ENCODE measurements at regions not wholly inside any gene's neighbourhood (a gene's known extent, or its start where the extent isn't known, plus 50 kb on each side); places are given as distances from the start of the nearest gene placed in this dataset.

DNA sequence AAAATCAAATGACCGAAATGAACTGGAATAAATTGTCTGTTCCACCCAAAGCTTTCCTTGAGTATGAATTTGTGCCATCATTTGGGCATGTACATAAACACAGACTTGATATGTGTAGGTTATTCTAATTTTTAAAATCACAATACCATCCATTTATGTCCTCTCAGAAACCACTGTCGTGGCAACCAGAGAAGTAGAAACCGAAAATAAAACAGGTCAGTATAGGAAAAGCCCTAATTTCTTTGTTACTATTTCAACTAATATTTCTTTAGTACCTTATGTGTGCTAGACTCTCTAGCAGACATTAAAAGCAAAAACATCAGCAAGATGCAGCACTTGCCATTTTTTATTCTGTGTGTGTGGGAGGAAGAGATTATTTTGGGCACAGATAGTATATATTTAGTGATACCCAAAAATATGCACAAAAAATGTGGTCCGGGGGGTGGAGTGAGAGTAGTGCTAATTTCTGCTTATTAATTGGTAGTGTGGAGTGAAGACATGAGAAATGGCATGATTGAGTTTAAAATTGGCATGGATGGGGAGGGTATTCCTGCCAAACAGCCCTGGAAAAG lies 130.8 kb upstream of the CNTN1 start:
- DNase-seq (ENCODE audit: low read depth), result no peak
- no peak for FAIRE-seq

DNA sequence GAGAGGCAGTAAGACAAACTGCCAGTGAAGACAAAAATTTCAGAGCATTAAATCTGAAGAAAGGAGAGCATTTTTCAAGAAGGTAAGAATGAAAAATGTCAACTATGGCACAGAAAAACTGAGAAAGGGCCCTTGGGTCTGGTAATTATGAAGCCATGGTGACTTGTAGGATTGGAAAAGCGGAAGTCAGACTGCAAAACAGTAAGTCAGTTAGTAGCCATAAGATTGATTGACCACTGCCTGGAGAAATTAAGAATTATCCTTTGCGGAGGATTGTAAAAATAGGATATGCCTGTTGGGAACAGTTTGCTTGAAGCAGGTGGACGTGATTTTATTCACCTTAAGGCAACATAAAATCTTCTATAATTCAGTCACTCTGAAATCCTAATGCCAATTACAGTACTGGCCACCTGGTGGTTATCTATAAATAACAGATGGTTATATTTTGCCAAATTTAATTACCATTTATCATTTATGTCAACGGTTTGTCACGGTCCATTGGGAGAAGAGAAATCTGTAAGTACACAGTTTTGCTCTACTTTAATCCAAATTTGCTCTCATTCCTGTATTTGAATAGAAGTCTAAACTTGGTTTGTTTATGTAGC lies 127.1 kb upstream of the CNTN1 start:
- no peaks in the 10 kb centered on the region for H3K36me3 Mint-ChIP-seq (ENCODE audit: low read depth, unreplicated experiment)
- no peak overlapping the region for H3K27ac ChIP-seq (ENCODE audit: low read depth, low read length)
- FAIRE-seq, result no peak

More for the DNA sequence above, 130.8 kb upstream of the CNTN1 start:
- no peak overlapping the region for H3K4me3 ChIP-seq (ENCODE audit: insufficient read depth, low read depth, low read length)
- no peaks in the 10 kb centered on the region for H3K4me1 ChIP-seq (ENCODE audit: insufficient read depth, low read length)
- no peaks in the 10 kb centered on the region for H3K27me3 ChIP-seq (ENCODE audit: insufficient read depth, low read length)
- no peak overlapping the region for H3K4me2 ChIP-seq (ENCODE audit: low read length)
- Mint-ChIP-seq H3K4me1 (ENCODE audit: low read depth, unreplicated experiment) (peaks cover 2% of the 10 kb centered on the region), H3K4me3 (ENCODE audit: unreplicated experiment) (no peak overlapping the region), H3K27ac (ENCODE audit: unreplicated experiment) (no peak overlapping the region), H3K9me3 (ENCODE audit: unreplicated experiment) (no peaks in the 10 kb centered on the region), H3K36me3 (ENCODE audit: low read depth, unreplicated experiment) (no peaks in the 10 kb centered on the region), H3K27me3 (ENCODE audit: low read depth, unreplicated experiment) (no peaks in the 10 kb centered on the region)
- H3K27ac ChIP-seq (ENCODE audit: low read depth, low read length), result no peak overlapping the region
- H3K9ac ChIP-seq (ENCODE audit: low read length), result no peak overlapping the region
- H4K20me1 ChIP-seq (ENCODE audit: insufficient read depth, low read length), result no peaks in the 10 kb centered on the region
- TF ChIP-seq EZH2 (IDR thresholded peaks at IDR 0.05; ENCODE audit: insufficient read depth, low read length), result no peak
- TF ChIP-seq, protein P1, sequence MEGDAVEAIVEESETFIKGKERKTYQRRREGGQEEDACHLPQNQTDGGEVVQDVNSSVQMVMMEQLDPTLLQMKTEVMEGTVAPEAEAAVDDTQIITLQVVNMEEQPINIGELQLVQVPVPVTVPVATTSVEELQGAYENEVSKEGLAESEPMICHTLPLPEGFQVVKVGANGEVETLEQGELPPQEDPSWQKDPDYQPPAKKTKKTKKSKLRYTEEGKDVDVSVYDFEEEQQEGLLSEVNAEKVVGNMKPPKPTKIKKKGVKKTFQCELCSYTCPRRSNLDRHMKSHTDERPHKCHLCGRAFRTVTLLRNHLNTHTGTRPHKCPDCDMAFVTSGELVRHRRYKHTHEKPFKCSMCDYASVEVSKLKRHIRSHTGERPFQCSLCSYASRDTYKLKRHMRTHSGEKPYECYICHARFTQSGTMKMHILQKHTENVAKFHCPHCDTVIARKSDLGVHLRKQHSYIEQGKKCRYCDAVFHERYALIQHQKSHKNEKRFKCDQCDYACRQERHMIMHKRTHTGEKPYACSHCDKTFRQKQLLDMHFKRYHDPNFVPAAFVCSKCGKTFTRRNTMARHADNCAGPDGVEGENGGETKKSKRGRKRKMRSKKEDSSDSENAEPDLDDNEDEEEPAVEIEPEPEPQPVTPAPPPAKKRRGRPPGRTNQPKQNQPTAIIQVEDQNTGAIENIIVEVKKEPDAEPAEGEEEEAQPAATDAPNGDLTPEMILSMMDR (IDR thresholded peaks at IDR 0.05; ENCODE audit: insufficient read depth, low read depth, low read length), result no peak
- no peaks in the 10 kb centered on the region for H3K79me2 ChIP-seq (ENCODE audit: insufficient read depth, low read length)
- H3K36me3 ChIP-seq (ENCODE audit: insufficient read depth, low read length), result no peaks in the 10 kb centered on the region
- H3K9me3 ChIP-seq (ENCODE audit: insufficient read depth, low read depth, low read length), result peaks cover 2% of the 10 kb centered on the region
- no peak overlapping the region for H2AFZ ChIP-seq (ENCODE audit: low read depth, low read length)

More for the DNA sequence above, 127.1 kb upstream of the CNTN1 start:
- no peak overlapping the region for H3K4me3 ChIP-seq (ENCODE audit: insufficient read depth, low read depth, low read length)
- no peaks in the 10 kb centered on the region for H3K9me3 ChIP-seq (ENCODE audit: insufficient read depth, low read depth, low read length)
- no peaks in the 10 kb centered on the region for H3K36me3 ChIP-seq (ENCODE audit: insufficient read depth, low read length)
- Mint-ChIP-seq H3K4me1 (ENCODE audit: low read depth, unreplicated experiment) (peaks cover 2% of the 10 kb centered on the region), H3K27me3 (ENCODE audit: low read depth, unreplicated experiment) (no peaks in the 10 kb centered on the region), H3K4me3 (ENCODE audit: unreplicated experiment) (no peak overlapping the region), H3K27ac (ENCODE audit: unreplicated experiment) (no peak overlapping the region), H3K9me3 (ENCODE audit: unreplicated experiment) (no peaks in the 10 kb centered on the region)
- TF ChIP-seq, protein P1 (IDR thresholded peaks at IDR 0.05; ENCODE audit: insufficient read depth, low read depth, low read length), result no peak
- no peak for TF ChIP-seq EZH2 (IDR thresholded peaks at IDR 0.05; ENCODE audit: insufficient read depth, low read length)
- no peak overlapping the region for H3K9ac ChIP-seq (ENCODE audit: low read length)
- H3K4me1 ChIP-seq (ENCODE audit: insufficient read depth, low read length), result no peaks in the 10 kb centered on the region
- no peak overlapping the region for H2AFZ ChIP-seq (ENCODE audit: low read depth, low read length)
- no peak overlapping the region for H3K4me2 ChIP-seq (ENCODE audit: low read length)
- H3K27me3 ChIP-seq (ENCODE audit: insufficient read depth, low read length), result no peaks in the 10 kb centered on the region
- DNase-seq (ENCODE audit: low read depth), result no peak
- H3K79me2 ChIP-seq (ENCODE audit: insufficient read depth, low read length), result no peaks in the 10 kb centered on the region
- no peaks in the 10 kb centered on the region for H4K20me1 ChIP-seq (ENCODE audit: insufficient read depth, low read length)
